Loucy (cell line): ENCODE measurements at regions not wholly inside any gene's neighbourhood (a gene's known extent, or its start where the extent isn't known, plus 50 kb on each side); places are given as distances from the start of the nearest gene placed in this dataset.

ENCODE experiments used
- EZH2phosphoT487 ChIP-seq: fragments of 200-600 bp; IDR thresholded peaks from 2 replicates; pipeline ENCODE4 v1.6.1; 2018; ENCODE audit warnings: antibody characterized with exemption, mild to moderate bottlenecking, moderate library complexity, borderline replicate concordance
- TF ChIP-seq, protein P1 (sequence below): fragments of 200-600 bp; sonication (generic); conservative IDR thresholded peaks from 2 replicates; pipeline ENCODE4 v1.5.1; 2014; ENCODE audit warnings: mild to moderate bottlenecking, antibody characterized with exemption, low read length

DNA sequence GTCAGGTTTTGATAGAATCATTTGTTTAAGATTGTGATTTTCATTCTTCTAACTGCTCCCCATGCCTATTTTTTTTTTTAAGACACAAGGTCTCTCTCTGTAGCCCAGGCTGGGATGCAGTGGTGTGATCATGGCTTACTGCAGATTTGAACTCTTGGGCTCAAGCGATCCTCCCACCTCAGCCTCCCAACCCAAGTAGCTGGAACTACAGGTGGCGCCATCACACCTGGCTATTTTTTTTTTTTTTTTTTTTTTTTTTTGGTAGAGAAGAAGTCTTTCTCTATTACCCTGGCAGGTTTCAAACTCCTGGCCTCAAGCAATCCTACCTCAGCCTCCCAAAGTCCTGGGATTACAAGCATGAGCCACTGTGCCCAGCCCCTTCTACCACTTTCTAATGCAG is 223.3 kb downstream of the CBLN1 start:
- no peak for TF ChIP-seq EZH2phosphoT487
- TF ChIP-seq, protein P1, sequence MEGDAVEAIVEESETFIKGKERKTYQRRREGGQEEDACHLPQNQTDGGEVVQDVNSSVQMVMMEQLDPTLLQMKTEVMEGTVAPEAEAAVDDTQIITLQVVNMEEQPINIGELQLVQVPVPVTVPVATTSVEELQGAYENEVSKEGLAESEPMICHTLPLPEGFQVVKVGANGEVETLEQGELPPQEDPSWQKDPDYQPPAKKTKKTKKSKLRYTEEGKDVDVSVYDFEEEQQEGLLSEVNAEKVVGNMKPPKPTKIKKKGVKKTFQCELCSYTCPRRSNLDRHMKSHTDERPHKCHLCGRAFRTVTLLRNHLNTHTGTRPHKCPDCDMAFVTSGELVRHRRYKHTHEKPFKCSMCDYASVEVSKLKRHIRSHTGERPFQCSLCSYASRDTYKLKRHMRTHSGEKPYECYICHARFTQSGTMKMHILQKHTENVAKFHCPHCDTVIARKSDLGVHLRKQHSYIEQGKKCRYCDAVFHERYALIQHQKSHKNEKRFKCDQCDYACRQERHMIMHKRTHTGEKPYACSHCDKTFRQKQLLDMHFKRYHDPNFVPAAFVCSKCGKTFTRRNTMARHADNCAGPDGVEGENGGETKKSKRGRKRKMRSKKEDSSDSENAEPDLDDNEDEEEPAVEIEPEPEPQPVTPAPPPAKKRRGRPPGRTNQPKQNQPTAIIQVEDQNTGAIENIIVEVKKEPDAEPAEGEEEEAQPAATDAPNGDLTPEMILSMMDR = no peak
